Fibroblast of mammary gland (primary cell): ENCODE measurements at regions not wholly inside any gene's neighbourhood (a gene's known extent, or its start where the extent isn't known, plus 50 kb on each side); places are given as distances from the start of the nearest gene placed in this dataset.

Experiments used
- DNase-seq: peaks from one replicate; pipeline ENCODE4 v3.0.0-alpha.2; 2010; ENCODE audit warnings: low read depth
- H3K4me3 ChIP-seq: 2 replicates; pipeline ENCODE4 v1.5.1; 2011; ENCODE audit warnings: low read depth, mild to moderate bottlenecking, low read length, moderate library complexity; ENCODE audit not compliant: control insufficient read depth
- CTCF ChIP-seq: conservative IDR thresholded peaks from 2 replicates; pipeline ENCODE4 v1.5.1; 2011; ENCODE audit warnings: low read depth, low read length, inconsistent platforms; ENCODE audit not compliant: control insufficient read depth, insufficient read depth

GRCh38 chr18:7363338-7363737 is 132.4 kb downstream of the LRRC30 start:
- no peak overlapping the region for H3K4me3 ChIP-seq
- TF ChIP-seq CTCF: no peak
- DNase-seq: no peak

- DNase-seq: no peak
- H3K4me3 ChIP-seq: no peak overlapping the region
- no peak for TF ChIP-seq CTCF
Observed at GRCh38 chr18:7366597-7366996, 135.7 kb downstream of the LRRC30 start.

GRCh38 chr18:7367336-7367735 is 136.4 kb downstream of the LRRC30 start:
- no peak for DNase-seq
- TF ChIP-seq CTCF: no peak
- no peak overlapping the region for H3K4me3 ChIP-seq

GRCh38 chr18:7369006-7369405 is 138.1 kb downstream of the LRRC30 start:
- no peak for DNase-seq
- H3K4me3 ChIP-seq: no peak overlapping the region
- no peak for TF ChIP-seq CTCF

GRCh38 chr18:7370375-7370774 is 139.5 kb downstream of the LRRC30 start:
- no peak for TF ChIP-seq CTCF
- no peak overlapping the region for H3K4me3 ChIP-seq
- no peak for DNase-seq

- H3K4me3 ChIP-seq: no peak overlapping the region
- DNase-seq: no peak
Observed at GRCh38 chr18:7370802-7371201, 139.9 kb downstream of the LRRC30 start.

More at GRCh38 chr18:7370802-7371201, 139.9 kb downstream of the LRRC30 start:
- TF ChIP-seq CTCF: no peak
